Urinary bladder (tissue), 3 donors: ENCODE measurements at regions not wholly inside any gene's neighbourhood (a gene's known extent, or its start where the extent isn't known, plus 50 kb on each side); places are given as distances from the start of the nearest gene placed in this dataset.

ENCODE experiments used
- DNase-seq: peaks from one replicate; pipeline ENCODE4 v3.0.0-alpha.2; 2015; ENCODE audit errors: extremely low spot score
- H3K27ac ChIP-seq: one replicate; pipeline ENCODE4 v1.5.1; 2013; ENCODE audit warnings: low read depth, mild to moderate bottlenecking, moderate library complexity
- H3K36me3 ChIP-seq: one replicate; pipeline ENCODE4 v1.6.1; 2013; ENCODE audit warnings: mild to moderate bottlenecking, moderate library complexity; ENCODE audit not compliant: insufficient read depth
- H3K4me1 ChIP-seq: one replicate; pipeline ENCODE4 v1.6.1; 2013; ENCODE audit warnings: mild to moderate bottlenecking, moderate library complexity; ENCODE audit not compliant: insufficient read depth
- H3K4me3 ChIP-seq: one replicate; pipeline ENCODE4 v1.5.1; 2013; ENCODE audit warnings: low read depth, low read length
- WGBS: extraction: QIAGEN DNeasy Blood & Tissue Kit; methylation state at CpG from one replicate; pipeline ENCODE4 v1.1.7; 2013; 5-methylcytosine and 5-hydroxymethylcytosine counted together
- donor health status: healthy with polysubstance abuse.
- donor health status: healthy.

GRCh38 chr3:10555263-10555662 lies 49.9 kb upstream of the ATP2B2 start:
- WGBS, result 85% methylated on average over 1 of the region's 1 CpG
- DNase-seq, result no peak

GRCh38 chr3:10556312-10556711 lies 50.9 kb upstream of the ATP2B2 start:
- no peak overlapping the region for H3K4me3 ChIP-seq
- H3K36me3 ChIP-seq, result no peaks in the 10 kb centered on the region
- WGBS, result 61% methylated on average over 7 of the region's 7 CpGs
- no peak for DNase-seq
- H3K27ac ChIP-seq, result no peak overlapping the region
- H3K4me1 ChIP-seq, result no peaks in the 10 kb centered on the region

More at GRCh38 chr3:10555263-10555662, 49.9 kb upstream of the ATP2B2 start:
- no peak overlapping the region for H3K4me3 ChIP-seq
- H3K36me3 ChIP-seq, result no peaks in the 10 kb centered on the region
- H3K27ac ChIP-seq, result no peak overlapping the region
- H3K4me1 ChIP-seq, result no peaks in the 10 kb centered on the region

GRCh38 chr3:10557250-10557649 lies 51.9 kb upstream of the ATP2B2 start:
- Histone ChIP-seq H3K4me3 (no peak overlapping the region), H3K36me3 (no peaks in the 10 kb centered on the region), H3K27ac (no peak overlapping the region), H3K4me1 (no peaks in the 10 kb centered on the region)
- no peak for DNase-seq
- WGBS, result 74% methylated on average over 7 of the region's 7 CpGs

- 63% methylated on average over 5 of the region's 5 CpGs for WGBS
- Histone ChIP-seq H3K4me1 (no peaks in the 10 kb centered on the region), H3K36me3 (no peaks in the 10 kb centered on the region), H3K4me3 (no peak overlapping the region), H3K27ac (no peak overlapping the region)
- DNase-seq, result no peak
Observed at GRCh38 chr3:10557781-10558373, 52.5 kb upstream of the ATP2B2 start.

- Histone ChIP-seq H3K4me1 (no peaks in the 10 kb centered on the region), H3K27ac (no peak overlapping the region), H3K36me3 (no peaks in the 10 kb centered on the region), H3K4me3 (no peak overlapping the region)
- no peak for DNase-seq
- WGBS, result 46% methylated on average over 4 of the region's 4 CpGs
Observed at GRCh38 chr3:10558736-10559135, 53.4 kb upstream of the ATP2B2 start.

- H3K36me3 ChIP-seq, result no peaks in the 10 kb centered on the region
- WGBS, result 83% methylated on average over 14 of the region's 14 CpGs
- no peak overlapping the region for H3K4me3 ChIP-seq
- no peak overlapping the region for H3K27ac ChIP-seq
- H3K4me1 ChIP-seq, result no peaks in the 10 kb centered on the region
- no peak for DNase-seq
Observed at GRCh38 chr3:10560060-10560861, 54.9 kb upstream of the ATP2B2 start.

GRCh38 chr3:10561162-10561945 lies 56.0 kb upstream of the ATP2B2 start:
- DNase-seq, result no peak
- Histone ChIP-seq H3K36me3 (no peaks in the 10 kb centered on the region), H3K27ac (no peak overlapping the region), H3K4me1 (no peaks in the 10 kb centered on the region), H3K4me3 (no peak overlapping the region)
- WGBS, result 76% methylated on average over 7 of the region's 7 CpGs

- H3K4me3 ChIP-seq, result no peak overlapping the region
- H3K36me3 ChIP-seq, result no peaks in the 10 kb centered on the region
- no peak overlapping the region for H3K27ac ChIP-seq
- no peaks in the 10 kb centered on the region for H3K4me1 ChIP-seq
- 72% methylated on average over 4 of the region's 4 CpGs for WGBS
- no peak for DNase-seq
Observed at GRCh38 chr3:10561946-10562560, 56.7 kb upstream of the ATP2B2 start.

- no peak overlapping the region for H3K27ac ChIP-seq
- no peak for DNase-seq
Observed at GRCh38 chr3:10563396-10563795, 58.0 kb upstream of the ATP2B2 start.

GRCh38 chr3:10565814-10566213 lies 60.4 kb upstream of the ATP2B2 start:
- DNase-seq, result no peak
- Histone ChIP-seq H3K36me3 (no peaks in the 10 kb centered on the region), H3K4me1 (no peaks in the 10 kb centered on the region), H3K27ac (no peak overlapping the region), H3K4me3 (no peak overlapping the region)
- 73% methylated on average over 3 of the region's 3 CpGs for WGBS

More at GRCh38 chr3:10563396-10563795, 58.0 kb upstream of the ATP2B2 start:
- H3K4me3 ChIP-seq, result no peak overlapping the region
- 82% methylated on average over 2 of the region's 2 CpGs for WGBS
- no peaks in the 10 kb centered on the region for H3K36me3 ChIP-seq
- H3K4me1 ChIP-seq, result no peaks in the 10 kb centered on the region

GRCh38 chr3:10566451-10566850 lies 61.1 kb upstream of the ATP2B2 start:
- 92% methylated on average over 3 of the region's 3 CpGs for WGBS
- Histone ChIP-seq H3K36me3 (no peaks in the 10 kb centered on the region), H3K4me1 (no peaks in the 10 kb centered on the region), H3K4me3 (no peak overlapping the region), H3K27ac (no peak overlapping the region)
- DNase-seq, result no peak

GRCh38 chr3:10568549-10568948 lies 63.2 kb upstream of the ATP2B2 start:
- Histone ChIP-seq H3K36me3 (no peaks in the 10 kb centered on the region), H3K27ac (no peak overlapping the region), H3K4me3 (no peak overlapping the region), H3K4me1 (no peaks in the 10 kb centered on the region)
- 51% methylated on average over 5 of the region's 5 CpGs for WGBS
- DNase-seq, result no peak

- no peak overlapping the region for H3K27ac ChIP-seq
- DNase-seq, result no peak
- no peaks in the 10 kb centered on the region for H3K4me1 ChIP-seq
- 68% methylated on average over 11 of the region's 11 CpGs for WGBS
- no peak overlapping the region for H3K4me3 ChIP-seq
- H3K36me3 ChIP-seq, result no peaks in the 10 kb centered on the region
Observed at GRCh38 chr3:10570196-10570946, 65.0 kb upstream of the ATP2B2 start.
